Naive thymus-derived CD8-positive, alpha-beta T cell (primary cell): ENCODE measurements at regions not wholly inside any gene's neighbourhood (a gene's known extent, or its start where the extent isn't known, plus 50 kb on each side); places are given as distances from the start of the nearest gene placed in this dataset. TPM values are rescaled to one million over a fixed set of nuclear protein-coding genes. Genes with fewer than 3 reads are reported as not detected.

ENCODE experiments used
- microRNA-seq: library from miRNA; unstranded; fragments of <30 nt; microRNA quantifications from one replicate; pipeline ENCODE4 v1.2.0, GENCODE V29; 2022; ENCODE audit warnings: borderline microRNAs expressed

Small RNA genes lying in the stretch of these regions (microRNA-seq; reads per million reads assigned to microRNA genes)
- not detected for gene MIR1302-6
